Left ventricle myocardium inferior (tissue), 1 donor: ENCODE measurements at regions not wholly inside any gene's neighbourhood (a gene's known extent, or its start where the extent isn't known, plus 50 kb on each side); places are given as distances from the start of the nearest gene placed in this dataset.

Source experiments
- DNase-seq: peaks from one replicate; pipeline ENCODE4 v3.0.0-alpha.2; 2020
- H3K27ac ChIP-seq: fragments of 200-600 bp; replicated peaks from 2 replicates; pipeline ENCODE4 v1.8.0; 2021
- H3K27me3 ChIP-seq: fragments of 200-600 bp; 2 replicates; pipeline ENCODE4 v1.8.0; 2021; ENCODE audit warnings: low read depth
- H3K36me3 ChIP-seq: fragments of 200-600 bp; 2 replicates; pipeline ENCODE4 v1.8.0; 2021
- H3K4me1 ChIP-seq: fragments of 200-600 bp; 2 replicates; pipeline ENCODE4 v1.8.0; 2021
- H3K4me3 ChIP-seq: fragments of 200-600 bp; 2 replicates; pipeline ENCODE4 v1.8.0; 2021; ENCODE audit warnings: mild to moderate bottlenecking, moderate library complexity
- H3K9me3 ChIP-seq: fragments of 200-600 bp; replicated peaks from 2 replicates; pipeline ENCODE4 v1.8.0; 2021
- CTCF ChIP-seq: fragments of 200-600 bp; IDR thresholded peaks from 2 replicates; pipeline ENCODE4 v1.8.0; 2021; ENCODE audit warnings: antibody characterized with exemption, mild to moderate bottlenecking, borderline replicate concordance
- intact Hi-C: fragments of 100-400 bp; cut with micrococcal nuclease; formaldehyde crosslinking; loops from one replicate; pipeline ENCODE4 v1.11.0; 2022
- donor health status: DM: no; HTN: yes; CAD: no; lungs with severe emphysema.

GRCh38 chr4:33453436-33453835 lies 2733.3 kb downstream of the PCDH7 start:
- no peak for DNase-seq
- no peak for TF ChIP-seq CTCF
- Histone ChIP-seq H3K9me3 (peaks cover 18% of the 10 kb centered on the region), H3K27ac (no peak overlapping the region), H3K4me3 (no peak overlapping the region), H3K4me1 (no peaks in the 10 kb centered on the region), H3K36me3 (no peaks in the 10 kb centered on the region), H3K27me3 (no peaks in the 10 kb centered on the region)
- intact Hi-C loops = no loop called here

GRCh38 chr4:33453916-33454315 lies 2733.7 kb downstream of the PCDH7 start:
- DNase-seq = no peak
- no peak for TF ChIP-seq CTCF
- Histone ChIP-seq H3K9me3 (peaks cover 22% of the 10 kb centered on the region), H3K4me1 (no peaks in the 10 kb centered on the region), H3K36me3 (no peaks in the 10 kb centered on the region), H3K27ac (no peak overlapping the region), H3K4me3 (no peak overlapping the region), H3K27me3 (no peaks in the 10 kb centered on the region)
- intact Hi-C loops = no loop called here

GRCh38 chr4:33465565-33465964 lies 2745.4 kb downstream of the PCDH7 start:
- no peak overlapping the region for H3K27ac ChIP-seq
- H3K27me3 ChIP-seq = no peaks in the 10 kb centered on the region
- peaks cover 8% of the 10 kb centered on the region for H3K9me3 ChIP-seq
- no peaks in the 10 kb centered on the region for H3K36me3 ChIP-seq
- TF ChIP-seq CTCF = no peak
- intact Hi-C loops = no loop called here
- no peak for DNase-seq
- H3K4me3 ChIP-seq = no peak overlapping the region
- H3K4me1 ChIP-seq = no peaks in the 10 kb centered on the region

GRCh38 chr4:33467291-33467690 lies 2747.1 kb downstream of the PCDH7 start:
- TF ChIP-seq CTCF = no peak
- H3K36me3 ChIP-seq = no peaks in the 10 kb centered on the region
- H3K27me3 ChIP-seq = no peaks in the 10 kb centered on the region
- H3K4me1 ChIP-seq = no peaks in the 10 kb centered on the region
- no peak for DNase-seq
- intact Hi-C loops = no loop called here
- no peak overlapping the region for H3K27ac ChIP-seq
- H3K9me3 ChIP-seq = peaks cover 16% of the 10 kb centered on the region
- H3K4me3 ChIP-seq = no peak overlapping the region

- H3K4me1 ChIP-seq = no peaks in the 10 kb centered on the region
- TF ChIP-seq CTCF = no peak
- H3K36me3 ChIP-seq = no peaks in the 10 kb centered on the region
- no peak overlapping the region for H3K27ac ChIP-seq
- H3K27me3 ChIP-seq = no peaks in the 10 kb centered on the region
- intact Hi-C loops = no loop called here
- no peak for DNase-seq
- H3K9me3 ChIP-seq = peaks cover 16% of the 10 kb centered on the region
- no peak overlapping the region for H3K4me3 ChIP-seq
Measured at GRCh38 chr4:33470805-33471204, 2750.6 kb downstream of the PCDH7 start.

- DNase-seq = no peak
- Histone ChIP-seq H3K4me1 (no peaks in the 10 kb centered on the region), H3K4me3 (no peak overlapping the region), H3K27me3 (no peaks in the 10 kb centered on the region), H3K27ac (no peak overlapping the region), H3K36me3 (no peaks in the 10 kb centered on the region), H3K9me3 (peaks cover 3% of the 10 kb centered on the region)
- intact Hi-C loops = no loop called here
- no peak for TF ChIP-seq CTCF
Measured at GRCh38 chr4:33477715-33478114, 2757.5 kb downstream of the PCDH7 start.
